HepG2 (cell line): ENCODE measurements at regions not wholly inside any gene's neighbourhood (a gene's known extent, or its start where the extent isn't known, plus 50 kb on each side); places are given as distances from the start of the nearest gene placed in this dataset.

Experiments
- ATAC-seq: fragments of 200-7000 bp; cut with Tn5 transposase; 3 replicates; pipeline ENCODE4 v1.9.1; 2020; ENCODE audit warnings: mild to moderate bottlenecking, moderate library complexity
- BruUV-seq: library from RNA; stranded (reverse); fragments of 400-500 nt; replicated peaks from 2 replicates; lab custom pipeline; 2021; lab: Mats Ljungman, UMichigan
- CTCF ChIA-PET: fragments of 300-600 bp; formaldehyde crosslinking; extraction: SDS; loops from one replicate; lab custom pipeline; 2021; ENCODE audit warnings: low total read pairs, inconsistent platforms, low intra/inter-chr PET ratio; lab: Yijun Ruan, JAX
- POLR2A ChIA-PET: fragments of 350-600 bp; sonication (Branson Sonifier 250); formaldehyde crosslinking; loops from one replicate; lab custom pipeline; 2020; ENCODE audit warnings: antibody characterized with exemption, inconsistent platforms; lab: Yijun Ruan, JAX
- DNase-seq: peaks from one replicate; pipeline ENCODE4 v3.0.0-alpha.2; 2015; ENCODE audit warnings: low spot score
- FAIRE-seq: peaks from 3 replicates; lab custom pipeline; 2011; peaks lifted over from hg19 to GRCh38; lab: Jason Lieb, UNC
- H2AFZ ChIP-seq: one replicate; pipeline ENCODE4 v1.6.1; 2011; ENCODE audit warnings: low read length, inconsistent platforms
- H3K27ac ChIP-seq: fragments of 300-600 bp; 3 replicates; pipeline ENCODE4 v1.8.0; 2011; ENCODE audit warnings: mixed run types, mild to moderate bottlenecking, mixed read lengths, low read length, inconsistent platforms; ENCODE audit not compliant: insufficient read depth; ENCODE audit errors: extremely low read length
- H3K27me3 ChIP-seq, 2 experiments: fragments of 200-600 bp in 1 of 2; 2 replicates in 1 of 2; 3 replicates in 1 of 2; pipeline versions ENCODE4 v1.6.0 to v1.8.0; 2011; ENCODE audit warnings: low read length in 2 of 2, mild to moderate bottlenecking in 2 of 2, moderate library complexity in 2 of 2, inconsistent platforms in 1 of 2; ENCODE audit not compliant: insufficient read depth in 2 of 2, control insufficient read depth in 1 of 2
- H3K36me3 ChIP-seq, 2 experiments: fragments of 200-600 bp in 1 of 2; replicated peaks in 1 of 2; 2 replicates in 1 of 2; 3 replicates in 1 of 2; pipeline versions ENCODE4 v1.5.1 to v1.8.0; 2011; ENCODE audit warnings: low read length in 2 of 2, inconsistent platforms in 1 of 2; ENCODE audit not compliant: insufficient read depth in 2 of 2, control insufficient read depth in 1 of 2
- H3K4me1 ChIP-seq: 2 replicates; pipeline ENCODE4 v1.5.1; 2012; ENCODE audit warnings: low read length, inconsistent platforms; ENCODE audit not compliant: insufficient read depth
- H3K4me2 ChIP-seq: 2 replicates; pipeline ENCODE4 v1.6.0; 2011; ENCODE audit warnings: low read depth, low read length, inconsistent platforms
- H3K4me3 ChIP-seq, 3 experiments: fragments of 200-600 bp in 1 of 3; sonication (generic), shearing (Covaris generic) in 1 of 3; replicated peaks in 1 of 3; 2 replicates each; pipeline ENCODE4 v1.5.1; 2011 to 2016; ENCODE audit warnings: low read length in 3 of 3, inconsistent platforms in 2 of 3, low read depth in 2 of 3, mild to moderate bottlenecking in 2 of 3, control low read depth in 1 of 3, mixed read lengths in 1 of 3; ENCODE audit not compliant: insufficient read depth in 1 of 3
- H3K79me2 ChIP-seq: one replicate; pipeline ENCODE4 v1.6.1; 2011; ENCODE audit warnings: low read length, inconsistent platforms; ENCODE audit not compliant: insufficient read depth
- H3K9ac ChIP-seq: 2 replicates; pipeline ENCODE4 v1.6.0; 2011; ENCODE audit warnings: mild to moderate bottlenecking, low read depth, low read length, inconsistent platforms; ENCODE audit not compliant: insufficient read depth
- H3K9me3 ChIP-seq: 2 replicates; pipeline ENCODE4 v1.5.1; 2012; ENCODE audit warnings: mild to moderate bottlenecking, low read length
- H4K20me1 ChIP-seq: 2 replicates; pipeline ENCODE4 v1.6.0; 2011; ENCODE audit warnings: inconsistent platforms, mild to moderate bottlenecking, low read length, moderate library complexity; ENCODE audit not compliant: insufficient read depth
- HMGA1 ChIP-seq: sonication (generic); formaldehyde crosslinking; conservative IDR thresholded peaks from 2 replicates; pipeline ENCODE4 v1.4.0; 2020; ENCODE audit warnings: missing genetic modification reagents
- HNRNPLL ChIP-seq: fragments of 200-400 bp; formaldehyde crosslinking; IDR thresholded peaks from 2 replicates; pipeline ENCODE4 v1.6.1; 2017; ENCODE audit warnings: mild to moderate bottlenecking, low read depth, low read length; ENCODE audit not compliant: poor library complexity, severe bottlenecking
- JDP2 ChIP-seq: sonication (generic); formaldehyde crosslinking; IDR thresholded peaks from 2 replicates; pipeline ENCODE4 v1.8.1; 2022; ENCODE audit warnings: missing genetic modification reagents, borderline replicate concordance
- MED1 ChIP-seq: sonication (generic); formaldehyde crosslinking; IDR thresholded peaks from 2 replicates; pipeline ENCODE4 v1.4.0; 2020; ENCODE audit warnings: missing genetic modification reagents
- MXI1 ChIP-seq: IDR thresholded peaks from 3 replicates; pipeline ENCODE4 v1.6.1; 2012; ENCODE audit warnings: low read depth, low read length, inconsistent platforms, borderline replicate concordance
- PHF5A ChIP-seq: IDR thresholded peaks from one replicate; pipeline ENCODE4 v1.6.1; 2018; ENCODE audit warnings: low read depth, missing genetic modification reagents; ENCODE audit not compliant: unreplicated experiment
- SP1 ChIP-seq, 2 experiments: fragments of 450-650 bp in 1 of 2; sonication (generic) in 1 of 2; formaldehyde crosslinking in 1 of 2; IDR thresholded peaks; 2 replicates each; pipeline versions ENCODE4 v1.4.0 to v1.6.1; 2016 to 2020; ENCODE audit warnings: missing genetic modification reagents in 1 of 2
- ZBTB3 ChIP-seq: sonication (generic); formaldehyde crosslinking; IDR thresholded peaks from 2 replicates; pipeline ENCODE4 v1.4.0; 2020; ENCODE audit warnings: low read depth, mild to moderate bottlenecking, moderate library complexity, missing genetic modification reagents, borderline replicate concordance
- ZMAT5 ChIP-seq: sonication (generic); formaldehyde crosslinking; IDR thresholded peaks from 2 replicates; pipeline ENCODE4 v1.5.0; 2020; ENCODE audit warnings: mild to moderate bottlenecking, low read depth, missing genetic modification reagents, borderline replicate concordance
- ZNF17 ChIP-seq: sonication (generic); formaldehyde crosslinking; IDR thresholded peaks from 2 replicates; pipeline ENCODE4 v1.5.0; 2020; ENCODE audit warnings: mild to moderate bottlenecking, missing genetic modification reagents
- ZNF333 ChIP-seq: sonication (generic); formaldehyde crosslinking; IDR thresholded peaks from 2 replicates; pipeline ENCODE4 v1.4.0; 2020; ENCODE audit warnings: mild to moderate bottlenecking, missing genetic modification reagents, borderline replicate concordance
- ZNF496 ChIP-seq: sonication (generic); formaldehyde crosslinking; IDR thresholded peaks from 2 replicates; pipeline ENCODE4 v1.8.1; 2023; ENCODE audit warnings: mild to moderate bottlenecking, moderate library complexity, missing genetic modification reagents; ENCODE audit not compliant: insufficient replicate concordance
- ZNF557 ChIP-seq: sonication (generic); formaldehyde crosslinking; IDR thresholded peaks from 2 replicates; pipeline ENCODE4 v1.4.0; 2020; ENCODE audit warnings: missing genetic modification reagents
- ZNF773 ChIP-seq: sonication (generic); formaldehyde crosslinking; IDR thresholded peaks from 2 replicates; pipeline ENCODE4 v1.4.0; 2020; ENCODE audit warnings: missing genetic modification reagents, borderline replicate concordance
- WGBS: methylation state at CpG from one replicate; pipeline ENCODE4 v1.1.6; 2017; ENCODE audit warnings: low lambda C conversion rate; 5-methylcytosine and 5-hydroxymethylcytosine counted together
- in situ Hi-C: cut with HindIII; loops from 2 replicates; pipeline ENCODE4 v1.10.0; 2017; ENCODE audit warnings: low pct_unique_long_range_greater_than_20kb; ENCODE audit not compliant: extremely low pct_ligation_motif_present
- intact Hi-C: fragments of 100-400 bp; cut with micrococcal nuclease; formaldehyde crosslinking; loops from one replicate; pipeline ENCODE4 v1.10.0; 2022; ENCODE audit not compliant: unreplicated experiment
- TF ChIP-seq, protein P1 (sequence below): sonication (generic); formaldehyde crosslinking; IDR thresholded peaks from 2 replicates; pipeline ENCODE4 v1.9.0; 2022; ENCODE audit warnings: missing genetic modification reagents, mild to moderate bottlenecking, borderline replicate concordance

- DNase-seq, result no peak
- TF ChIP-seq ZNF17 (CRISPR knock-in tag), result no peak
- no peak for TF ChIP-seq ZNF333 (CRISPR knock-in tag)
- TF ChIP-seq HMGA1 (CRISPR knock-in tag), result no peak
- TF ChIP-seq JDP2, result no peak
- no peak for TF ChIP-seq MXI1
- TF ChIP-seq ZNF773 (CRISPR knock-in tag), result no peak
- TF ChIP-seq, protein P1, sequence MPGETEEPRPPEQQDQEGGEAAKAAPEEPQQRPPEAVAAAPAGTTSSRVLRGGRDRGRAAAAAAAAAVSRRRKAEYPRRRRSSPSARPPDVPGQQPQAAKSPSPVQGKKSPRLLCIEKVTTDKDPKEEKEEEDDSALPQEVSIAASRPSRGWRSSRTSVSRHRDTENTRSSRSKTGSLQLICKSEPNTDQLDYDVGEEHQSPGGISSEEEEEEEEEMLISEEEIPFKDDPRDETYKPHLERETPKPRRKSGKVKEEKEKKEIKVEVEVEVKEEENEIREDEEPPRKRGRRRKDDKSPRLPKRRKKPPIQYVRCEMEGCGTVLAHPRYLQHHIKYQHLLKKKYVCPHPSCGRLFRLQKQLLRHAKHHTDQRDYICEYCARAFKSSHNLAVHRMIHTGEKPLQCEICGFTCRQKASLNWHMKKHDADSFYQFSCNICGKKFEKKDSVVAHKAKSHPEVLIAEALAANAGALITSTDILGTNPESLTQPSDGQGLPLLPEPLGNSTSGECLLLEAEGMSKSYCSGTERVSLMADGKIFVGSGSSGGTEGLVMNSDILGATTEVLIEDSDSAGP, result no peak
- TF ChIP-seq SP1 (IDR thresholded peaks at IDR 0.05), result no peak
- TF ChIP-seq SP1 (CRISPR knock-in tag; IDR thresholded peaks at IDR 0.05), result no peak
- no peak for TF ChIP-seq MED1 (CRISPR knock-in tag)
- no peak for TF ChIP-seq ZMAT5 (CRISPR knock-in tag)
- TF ChIP-seq HNRNPLL, result no peak
- TF ChIP-seq ZNF496 (CRISPR knock-in tag), result no peak
- TF ChIP-seq ZBTB3 (CRISPR knock-in tag), result no peak
- TF ChIP-seq ZNF557 (CRISPR knock-in tag), result no peak
- no peak for TF ChIP-seq PHF5A (CRISPR knock-in tag)
- intact Hi-C loops, result no loop called here
- peaks cover 3 to 39% of the 10 kb centered on the region in 2 experiments; a peak in 2 of 5 replicates for H3K27me3 ChIP-seq
- H2AFZ ChIP-seq, result no peak overlapping the region
- ChIA-PET POLR2A (no interaction called here), CTCF (no interaction called here)
- no peak overlapping the region for H3K4me2 ChIP-seq
- no TSS peak for BruUV-seq
- in situ Hi-C loops, result no loop called here
- no peak overlapping the region for H3K9ac ChIP-seq
- H3K79me2 ChIP-seq, result no peaks in the 10 kb centered on the region
- no peaks in the 10 kb centered on the region for H4K20me1 ChIP-seq
- ATAC-seq, result no peak
- H3K27ac ChIP-seq, result no peak overlapping the region
- no peak overlapping the region for H3K4me3 ChIP-seq
- no peaks in the 10 kb centered on the region for H3K4me1 ChIP-seq
- no peaks in the 10 kb centered on the region for H3K9me3 ChIP-seq
- WGBS, result 0% methylated on average over 4 of the region's 5 CpGs
- FAIRE-seq, result no peak
- H3K36me3 ChIP-seq, result no peaks in the 10 kb centered on the region
These were observed 65.8 kb upstream of the NFIL3 start for GRCh38 chr9:91489361-91489899.
